BJ (cell line): ENCODE measurements at regions not wholly inside any gene's neighbourhood (a gene's known extent, or its start where the extent isn't known, plus 50 kb on each side); places are given as distances from the start of the nearest gene placed in this dataset.

Source experiments
- CTCF ChIA-PET: fragments of 350-600 bp; formaldehyde crosslinking; extraction: SDS; loops from one replicate; lab custom pipeline; 2021; ENCODE audit warnings: antibody characterized with exemption, inconsistent platforms; lab: Yijun Ruan, JAX
- POLR2A ChIA-PET: fragments of 300-600 bp; sonication (Branson Sonifier 250); formaldehyde crosslinking; extraction: SDS; loops from one replicate; lab custom pipeline; 2021; ENCODE audit warnings: antibody characterized with exemption; lab: Charles Lee
- DNase-seq: peaks from one replicate; pipeline ENCODE4 v3.0.0-alpha.2; 2011; ENCODE audit warnings: low read depth
- H3K27me3 ChIP-seq: 2 replicates; pipeline ENCODE4 v1.6.0; 2011; ENCODE audit warnings: low read length; ENCODE audit not compliant: control insufficient read depth, insufficient read depth
- H3K36me3 ChIP-seq: 2 replicates; pipeline ENCODE4 v1.5.1; 2011; ENCODE audit warnings: low read length; ENCODE audit not compliant: control insufficient read depth, insufficient read depth
- H3K4me3 ChIP-seq: 2 replicates; pipeline ENCODE4 v1.5.1; 2011; ENCODE audit warnings: low read depth, mild to moderate bottlenecking, control low read depth, low read length
- TF ChIP-seq, protein P1 (sequence below): IDR thresholded peaks from 2 replicates; pipeline ENCODE4 v1.5.1; 2011; ENCODE audit warnings: low read depth, mild to moderate bottlenecking, control low read depth, inconsistent platforms, low read length, moderate library complexity; ENCODE audit not compliant: insufficient read depth

DNA sequence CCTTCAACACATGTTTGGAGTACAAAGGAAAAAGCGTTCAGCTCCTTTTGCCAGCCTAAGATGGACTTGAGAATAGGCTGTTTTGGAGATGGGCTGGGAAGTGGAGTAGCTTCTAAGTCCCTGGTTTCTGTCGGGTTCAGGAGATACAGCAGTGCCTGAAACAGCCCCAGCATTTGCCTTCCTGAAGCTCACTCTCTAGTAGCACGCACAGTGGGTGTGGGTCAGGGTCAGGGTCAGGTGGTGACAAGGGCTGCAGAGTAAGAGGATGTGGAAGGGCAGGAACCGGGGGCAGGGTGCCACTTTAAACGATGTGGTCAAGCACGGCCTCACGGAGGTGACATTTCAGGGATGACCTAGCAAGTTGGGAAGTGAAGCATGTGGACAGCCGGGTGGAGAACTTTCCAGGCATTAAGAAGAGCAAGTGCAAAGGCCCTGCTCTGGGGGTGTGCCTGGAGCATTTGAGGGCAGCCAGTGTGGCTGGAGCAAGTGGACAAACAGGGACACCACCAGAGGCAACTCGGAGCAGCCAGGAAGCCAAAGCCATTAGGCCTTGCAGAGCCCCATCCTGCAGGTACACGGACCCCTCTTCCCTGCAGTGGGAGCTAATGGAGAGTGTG is 382.2 kb upstream of the ZMIZ1 start:
- DNase-seq = no peak
- ChIA-PET POLR2A (interaction anchor here (0.5 kb wide), 1 partner anchor 213 kb away, joined by 3 read pairs; no protein-coding TSS in a partner anchor), CTCF (interaction anchor here (1.1 kb wide), 1 partner anchor 29 kb away, joined by 3 read pairs; no protein-coding TSS in a partner anchor)
- TF ChIP-seq, protein P1, sequence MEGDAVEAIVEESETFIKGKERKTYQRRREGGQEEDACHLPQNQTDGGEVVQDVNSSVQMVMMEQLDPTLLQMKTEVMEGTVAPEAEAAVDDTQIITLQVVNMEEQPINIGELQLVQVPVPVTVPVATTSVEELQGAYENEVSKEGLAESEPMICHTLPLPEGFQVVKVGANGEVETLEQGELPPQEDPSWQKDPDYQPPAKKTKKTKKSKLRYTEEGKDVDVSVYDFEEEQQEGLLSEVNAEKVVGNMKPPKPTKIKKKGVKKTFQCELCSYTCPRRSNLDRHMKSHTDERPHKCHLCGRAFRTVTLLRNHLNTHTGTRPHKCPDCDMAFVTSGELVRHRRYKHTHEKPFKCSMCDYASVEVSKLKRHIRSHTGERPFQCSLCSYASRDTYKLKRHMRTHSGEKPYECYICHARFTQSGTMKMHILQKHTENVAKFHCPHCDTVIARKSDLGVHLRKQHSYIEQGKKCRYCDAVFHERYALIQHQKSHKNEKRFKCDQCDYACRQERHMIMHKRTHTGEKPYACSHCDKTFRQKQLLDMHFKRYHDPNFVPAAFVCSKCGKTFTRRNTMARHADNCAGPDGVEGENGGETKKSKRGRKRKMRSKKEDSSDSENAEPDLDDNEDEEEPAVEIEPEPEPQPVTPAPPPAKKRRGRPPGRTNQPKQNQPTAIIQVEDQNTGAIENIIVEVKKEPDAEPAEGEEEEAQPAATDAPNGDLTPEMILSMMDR = no peak
- H3K27me3 ChIP-seq = peaks cover 7% of the 10 kb centered on the region; the same call in 1 of the 2 replicates
- H3K4me3 ChIP-seq = no peak overlapping the region
- no peaks in the 10 kb centered on the region for H3K36me3 ChIP-seq

DNA sequence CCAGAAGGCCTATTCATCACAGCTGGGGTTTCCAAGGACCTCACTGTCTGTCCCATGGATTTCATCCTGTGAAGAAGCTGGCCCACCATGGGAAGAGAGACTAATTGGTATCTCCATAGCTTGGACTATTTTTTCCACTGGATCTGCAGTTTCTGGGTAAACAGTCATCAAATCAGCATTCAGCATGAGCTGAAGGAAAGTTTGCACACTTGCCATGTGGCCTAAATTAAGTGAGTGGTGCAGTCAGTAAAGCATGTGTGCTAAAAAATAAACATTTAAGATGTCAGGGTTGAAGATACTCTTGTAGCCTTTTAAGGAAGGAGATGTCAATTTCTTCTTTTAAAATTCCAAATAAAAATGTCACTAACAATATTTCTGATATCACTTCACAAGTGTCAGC is 381.1 kb upstream of the ZMIZ1 start:
- peaks cover 6% of the 10 kb centered on the region; the same call in 1 of the 2 replicates for H3K27me3 ChIP-seq
- ChIA-PET CTCF (interaction anchor here (1.1 kb wide), 1 partner anchor 30 kb away, joined by 3 read pairs; no protein-coding TSS in a partner anchor), POLR2A (no interaction called here)
- TF ChIP-seq, protein P1 = no peak
- no peak overlapping the region for H3K4me3 ChIP-seq
- no peaks in the 10 kb centered on the region for H3K36me3 ChIP-seq
- peak; percentile 26 for DNase-seq

GRCh38 chr10:78688230-78688900 is 380.4 kb upstream of the ZMIZ1 start:
- TF ChIP-seq, protein P1 = no peak
- Histone ChIP-seq H3K4me3 (no peak overlapping the region), H3K27me3 (0 out of 2 replicates have a peak, but pooled peaks cover 2% of the 10 kb centered on the region), H3K36me3 (no peaks in the 10 kb centered on the region)
- ChIA-PET CTCF (no interaction called here), POLR2A (no interaction called here)
- DNase-seq = no peak

DNA sequence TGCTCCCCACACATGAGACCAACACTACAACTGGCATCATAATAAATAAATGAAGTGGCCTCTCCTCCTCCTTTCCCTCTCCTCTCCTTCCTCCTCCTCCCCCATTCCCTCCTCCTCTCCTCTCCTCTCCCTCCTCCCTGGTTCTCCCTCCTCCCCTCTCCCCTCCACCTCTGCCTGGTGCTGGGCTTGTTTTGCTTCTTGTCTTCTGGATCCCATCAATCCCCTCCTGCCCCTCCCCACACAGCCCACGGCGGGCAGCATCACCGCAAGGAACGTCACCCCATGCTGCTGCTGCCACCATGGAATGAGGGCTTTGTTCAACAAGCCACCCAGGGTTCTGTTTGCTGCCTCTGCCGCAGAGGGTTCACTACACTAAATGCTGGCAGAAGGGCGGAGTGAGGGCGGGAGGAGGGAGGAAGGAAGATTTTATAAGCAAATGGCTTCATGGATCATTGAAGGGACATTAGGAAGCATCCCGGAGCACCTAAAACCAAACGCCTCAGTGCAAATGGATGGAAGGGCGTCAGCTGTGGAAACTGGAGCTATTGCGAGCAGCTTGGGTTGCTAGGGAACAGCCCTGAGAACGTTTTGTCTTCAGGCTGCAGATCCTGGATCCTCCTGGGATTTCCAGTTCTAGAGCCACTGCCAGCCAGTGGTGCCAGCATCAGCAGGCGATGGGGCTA is 379.7 kb upstream of the ZMIZ1 start:
- POLR2A ChIA-PET = no interaction called here
- CTCF ChIA-PET = interaction anchor here (0.6 to 1.1 kb wide), 3 partner anchors 72 to 508 kb away, joined by 3 to 4 read pairs (median 3); no protein-coding TSS in a partner anchor
- H3K4me3 ChIP-seq = no peak overlapping the region
- H3K36me3 ChIP-seq = no peaks in the 10 kb centered on the region
- peaks cover 2% of the 10 kb centered on the region; the same call in 1 of the 2 replicates for H3K27me3 ChIP-seq
- TF ChIP-seq, protein P1 = no peak
- no peak for DNase-seq

- Histone ChIP-seq H3K27me3 (peaks cover 2% of the 10 kb centered on the region; the same call in 1 of the 2 replicates), H3K36me3 (no peaks in the 10 kb centered on the region), H3K4me3 (no peak overlapping the region)
- ChIA-PET CTCF (interaction anchor here (0.6 to 1.1 kb wide), 3 partner anchors 73 to 508 kb away, joined by 3 to 4 read pairs (median 3); no protein-coding TSS in a partner anchor), POLR2A (no interaction called here)
- TF ChIP-seq, protein P1 = no peak
- DNase-seq = no peak
Measured at GRCh38 chr10:78689584-78689935, 379.2 kb upstream of the ZMIZ1 start.
